GM18517 (cell line): ENCODE measurements at regions not wholly inside any gene's neighbourhood (a gene's known extent, or its start where the extent isn't known, plus 50 kb on each side); places are given as distances from the start of the nearest gene placed in this dataset.

Experiments used
- ATAC-seq: cut with Tn5 transposase; IDR thresholded peaks from one replicate; pipeline ENCODE4 v1.9.1; 2021; ENCODE audit warnings: mild to moderate bottlenecking, moderate library complexity; ENCODE audit not compliant: unreplicated experiment

- ATAC-seq = no peak
Measured at GRCh38 chr21:24055696-24056095, 1551.6 kb downstream of the MRPL39 start.

GRCh38 chr21:24050231-24050630 lies 1557.0 kb downstream of the MRPL39 start:
- no peak for ATAC-seq

GRCh38 chr21:24046829-24047443 lies 1560.3 kb downstream of the MRPL39 start:
- no peak for ATAC-seq

GRCh38 chr21:24045775-24046215 lies 1561.5 kb downstream of the MRPL39 start:
- ATAC-seq = no peak

GRCh38 chr21:24045373-24045772 lies 1561.9 kb downstream of the MRPL39 start:
- no peak for ATAC-seq

- no peak for ATAC-seq
Measured at GRCh38 chr21:24042687-24043086, 1564.6 kb downstream of the MRPL39 start.

GRCh38 chr21:24032709-24033232 lies 1574.5 kb downstream of the MRPL39 start:
- no peak for ATAC-seq

- no peak for ATAC-seq
Measured at GRCh38 chr21:24027396-24027795, 1579.9 kb downstream of the MRPL39 start.

- ATAC-seq = no peak
Measured at GRCh38 chr21:24025101-24025500, 1582.2 kb downstream of the MRPL39 start.

GRCh38 chr21:24023936-24024335 lies 1583.3 kb downstream of the MRPL39 start:
- ATAC-seq = no peak

- no peak for ATAC-seq
Measured at GRCh38 chr21:24023402-24023801, 1583.9 kb downstream of the MRPL39 start.

- no peak for ATAC-seq
Measured at GRCh38 chr21:24014381-24014780, 1592.9 kb downstream of the MRPL39 start.

- ATAC-seq = no peak
Measured at GRCh38 chr21:24011087-24011486, 1596.2 kb downstream of the MRPL39 start.

- no peak for ATAC-seq
Measured at GRCh38 chr21:24007592-24007991, 1599.7 kb downstream of the MRPL39 start.

GRCh38 chr21:23986987-23987386 lies 1620.3 kb downstream of the MRPL39 start:
- ATAC-seq = no peak

GRCh38 chr21:23986214-23986613 lies 1621.1 kb downstream of the MRPL39 start:
- no peak for ATAC-seq

GRCh38 chr21:23982546-23982945 lies 1624.7 kb downstream of the MRPL39 start:
- no peak for ATAC-seq

- no peak for ATAC-seq
Measured at GRCh38 chr21:23977971-23978370, 1629.3 kb downstream of the MRPL39 start.

- peak; percentile 99 for ATAC-seq
Measured at GRCh38 chr21:23968722-23969647, 1638.3 kb downstream of the MRPL39 start.

- ATAC-seq = no peak
Measured at GRCh38 chr21:23968008-23968407, 1639.3 kb downstream of the MRPL39 start.

GRCh38 chr21:23963454-23963853 lies 1643.8 kb downstream of the MRPL39 start:
- ATAC-seq = no peak

GRCh38 chr21:23960769-23961168 lies 1646.5 kb downstream of the MRPL39 start:
- ATAC-seq = no peak
